UCSD-AML1 (cell line): ENCODE measurements at regions not wholly inside any gene's neighbourhood (a gene's known extent, or its start where the extent isn't known, plus 50 kb on each side); places are given as distances from the start of the nearest gene placed in this dataset.

ENCODE experiments used
- DNase-seq: peaks from one replicate; lab custom pipeline; 2025; ENCODE audit not compliant: unreplicated experiment; lab: John Stamatoyannopoulos, UW

DNA sequence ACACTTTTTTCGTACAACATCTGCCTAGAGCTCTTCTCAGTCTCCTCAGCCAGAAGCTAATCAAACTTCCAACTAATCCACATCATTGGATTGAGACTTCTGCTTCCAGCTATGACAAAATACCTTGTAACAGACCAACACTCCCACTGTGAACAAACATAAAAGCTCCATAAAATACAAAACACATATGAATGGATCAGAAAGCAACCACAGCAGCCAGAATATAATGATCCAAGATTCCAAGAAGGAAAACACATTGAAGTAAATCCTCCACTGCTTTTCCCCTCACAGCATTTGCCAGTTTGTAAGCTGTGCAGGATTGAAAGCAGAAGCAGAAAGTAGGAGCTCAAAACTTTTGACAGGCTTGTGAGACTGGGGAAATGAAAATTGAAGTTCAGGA is 863.2 kb downstream of the TUSC7 start:
- DNase-seq = no peak

DNA sequence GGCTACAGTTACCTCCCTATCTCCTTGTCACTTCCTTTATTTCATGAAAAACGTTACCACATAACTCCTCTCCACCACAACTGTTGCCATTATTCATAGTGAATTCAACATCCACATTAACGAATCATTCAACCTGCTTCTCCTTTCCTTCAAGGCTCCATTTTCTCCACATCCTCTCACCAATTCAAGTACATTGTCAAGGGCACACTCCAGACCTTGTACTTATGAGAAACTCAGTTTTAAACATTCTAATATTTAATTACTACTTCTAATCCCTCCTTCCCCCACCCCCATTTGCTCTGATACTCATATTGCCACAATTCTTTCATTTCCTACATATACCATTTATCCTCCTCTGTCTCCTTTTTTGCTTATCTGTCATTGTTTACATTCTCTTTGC is 871.2 kb downstream of the TUSC7 start:
- DNase-seq = no peak

DNA sequence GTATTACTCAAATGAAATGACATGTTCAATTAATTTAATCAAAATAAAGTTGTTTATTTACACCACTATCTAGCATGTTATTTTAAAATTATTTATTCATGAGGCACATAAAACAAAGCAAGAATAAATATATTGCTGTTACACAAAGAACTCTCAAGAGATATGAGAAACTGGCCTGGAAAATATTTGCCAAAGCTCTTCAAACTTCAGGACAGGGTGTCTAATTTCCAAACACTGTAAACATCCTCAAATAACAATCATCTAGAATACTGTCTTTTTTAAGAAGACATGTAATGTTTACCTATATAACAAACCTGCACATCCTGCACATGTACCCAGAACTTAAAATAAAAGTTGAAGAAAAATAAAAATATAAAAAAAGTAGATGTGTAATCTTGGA is 876.6 kb downstream of the TUSC7 start:
- DNase-seq = no peak

DNA sequence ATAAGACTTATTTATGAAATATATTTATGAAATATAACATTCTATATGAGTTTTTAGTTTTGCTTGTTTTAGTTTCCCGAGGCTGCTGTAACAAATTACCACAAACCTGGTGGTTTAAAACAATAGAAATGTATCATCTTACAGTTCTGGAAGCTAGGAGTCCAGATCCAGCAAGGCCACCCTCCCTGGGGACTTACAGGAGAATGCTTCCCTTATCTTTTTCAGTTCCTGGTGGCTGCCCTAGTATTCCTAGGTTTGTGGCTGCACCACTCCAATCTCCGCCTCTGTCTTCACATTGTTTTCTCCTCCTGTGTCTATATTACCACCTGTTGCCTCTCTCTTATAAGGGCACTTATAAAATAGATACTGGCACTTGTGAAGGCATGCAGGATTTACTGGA is 877.8 kb downstream of the TUSC7 start:
- DNase-seq = no peak

DNA sequence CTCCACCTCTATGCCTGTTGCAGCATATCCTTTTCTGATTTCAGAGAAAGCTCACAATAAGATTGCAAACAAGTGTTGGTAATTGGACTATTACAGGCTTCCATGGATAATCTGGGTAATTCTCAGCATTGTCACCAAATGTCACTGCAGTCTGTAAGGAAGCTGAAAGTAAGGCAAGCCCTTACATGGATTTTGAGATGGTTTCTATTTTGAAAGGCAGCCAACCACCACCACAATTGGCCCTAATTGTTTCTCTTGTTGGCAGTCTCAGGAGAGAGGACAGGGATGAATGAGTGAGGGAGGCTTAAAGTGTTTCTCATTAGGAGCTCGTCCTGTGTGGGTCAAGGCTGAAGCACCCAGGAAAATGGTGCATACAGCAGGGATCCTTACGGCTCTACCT is 879.9 kb downstream of the TUSC7 start:
- no peak for DNase-seq

DNA sequence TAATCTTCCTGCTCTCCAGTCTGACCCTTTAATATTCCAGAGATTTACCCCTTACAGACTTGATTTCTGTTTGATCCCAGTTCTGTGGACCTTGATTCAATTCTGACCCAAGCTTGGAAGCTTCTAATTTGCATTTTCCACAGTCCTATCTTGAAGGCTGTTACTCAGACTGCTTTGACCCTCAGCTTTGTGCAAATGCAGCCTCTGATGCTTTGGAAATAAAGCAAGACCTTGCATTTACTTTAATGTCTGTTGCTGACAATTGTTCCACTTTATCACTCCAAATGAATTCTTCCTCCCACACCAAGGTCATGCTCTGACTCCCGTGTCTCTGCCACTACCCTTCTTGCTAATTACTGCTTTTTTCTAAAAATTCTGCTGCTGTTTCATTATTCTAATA is 886.0 kb downstream of the TUSC7 start:
- no peak for DNase-seq

DNA sequence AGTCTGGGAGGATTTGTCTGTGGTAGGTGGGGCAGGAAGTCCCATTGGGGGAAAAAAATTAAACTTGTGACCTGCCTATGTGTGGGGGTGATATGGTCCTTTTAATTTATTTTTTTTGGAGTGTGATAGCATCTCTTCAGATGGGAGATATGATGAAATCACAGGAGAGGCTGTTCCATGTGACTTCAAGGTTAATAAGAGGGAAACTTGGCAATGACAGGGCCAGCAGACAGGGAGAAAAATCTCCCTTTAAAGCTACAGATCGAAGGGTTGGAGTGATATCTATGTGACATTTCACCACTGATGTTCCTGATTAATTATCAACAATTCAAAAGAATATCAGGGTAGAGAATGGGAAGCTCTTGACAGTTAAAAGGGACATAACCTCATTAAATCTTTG is 886.9 kb downstream of the TUSC7 start:
- DNase-seq = no peak

DNA sequence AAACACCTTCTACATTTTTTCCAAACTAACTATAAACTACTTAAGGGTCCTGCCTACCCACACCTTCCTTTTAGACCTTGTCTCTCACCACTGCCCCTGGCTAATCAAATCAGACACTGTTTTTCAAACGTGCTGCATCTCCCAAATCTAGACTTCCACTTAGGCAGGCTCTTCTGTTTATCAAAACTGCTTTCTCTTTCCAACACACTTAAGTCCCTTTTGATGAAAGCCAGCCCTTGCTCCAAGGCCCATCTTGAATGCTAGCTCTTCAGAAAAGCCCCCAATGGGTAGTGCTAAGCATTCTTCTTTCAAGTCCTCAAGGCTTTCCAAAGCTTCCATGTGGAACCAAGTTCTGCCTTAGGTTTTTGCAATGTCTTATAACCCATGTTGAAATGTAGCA is 888.3 kb downstream of the TUSC7 start:
- no peak for DNase-seq

DNA sequence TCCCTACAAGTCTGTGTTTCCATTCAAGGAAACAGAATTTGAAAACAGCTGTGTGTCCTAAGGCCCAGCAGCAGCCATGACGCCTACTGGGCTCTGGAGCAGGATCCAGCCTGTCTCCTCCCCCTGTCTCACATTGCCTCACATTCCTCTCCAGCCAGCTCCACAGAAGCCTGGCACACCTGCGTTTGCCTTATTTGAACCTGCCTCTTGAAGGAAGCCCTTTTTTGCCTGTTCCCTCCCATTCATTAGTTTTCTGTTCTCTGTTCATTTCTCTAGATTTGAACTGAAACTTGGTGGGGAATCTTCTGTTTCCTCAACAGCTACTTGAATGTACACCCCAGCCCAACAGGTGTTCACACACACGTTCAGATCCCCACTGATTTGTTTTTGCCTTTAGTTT is 890.5 kb downstream of the TUSC7 start:
- no peak for DNase-seq

DNA sequence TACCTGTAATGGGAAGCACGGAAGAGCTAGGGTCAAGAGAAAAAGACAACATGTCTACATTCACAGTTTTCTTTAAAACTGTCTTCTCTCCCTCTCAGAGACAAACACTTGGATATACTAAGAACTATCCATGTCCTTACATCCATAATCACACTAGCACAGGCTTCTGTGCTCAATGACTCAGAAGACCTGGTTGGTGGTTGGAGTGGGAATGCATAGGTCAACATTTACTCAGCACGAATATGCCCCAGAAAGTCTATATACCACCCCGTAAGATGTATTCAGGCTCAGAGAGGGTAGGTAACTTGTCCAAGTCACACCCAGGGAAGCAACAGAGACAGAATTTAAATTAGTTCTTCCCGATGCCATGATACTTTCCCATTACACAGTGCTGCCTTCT is 891.1 kb downstream of the TUSC7 start:
- no peak for DNase-seq

DNA sequence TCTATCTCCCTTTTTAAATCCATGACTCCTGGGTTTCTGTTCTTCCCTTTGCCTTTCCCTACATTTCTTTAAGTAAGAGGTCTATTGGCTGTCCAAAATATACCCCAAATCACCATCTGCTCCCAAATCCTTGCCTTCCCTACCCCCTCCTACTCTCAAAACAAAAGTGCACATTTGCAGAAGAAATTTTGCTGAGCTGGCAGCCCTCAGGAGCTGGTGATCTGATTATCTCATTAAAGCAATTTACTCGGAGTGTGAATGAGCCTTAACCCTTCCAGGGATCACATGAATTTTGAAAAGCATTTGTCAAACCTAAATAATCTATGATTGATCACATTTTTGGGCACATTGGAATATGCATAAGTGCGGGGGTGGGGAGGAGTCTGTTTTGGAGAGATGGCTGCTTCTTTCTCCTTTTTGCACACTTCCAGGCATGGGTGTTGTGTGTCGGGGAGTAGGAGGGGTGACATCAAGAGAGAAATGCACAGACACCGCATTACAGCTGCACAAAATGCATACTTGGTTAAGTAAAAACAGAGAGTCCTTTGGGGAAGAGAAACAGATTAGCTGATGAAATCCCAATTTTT is 892.6 kb downstream of the TUSC7 start:
- no peak for DNase-seq

DNA sequence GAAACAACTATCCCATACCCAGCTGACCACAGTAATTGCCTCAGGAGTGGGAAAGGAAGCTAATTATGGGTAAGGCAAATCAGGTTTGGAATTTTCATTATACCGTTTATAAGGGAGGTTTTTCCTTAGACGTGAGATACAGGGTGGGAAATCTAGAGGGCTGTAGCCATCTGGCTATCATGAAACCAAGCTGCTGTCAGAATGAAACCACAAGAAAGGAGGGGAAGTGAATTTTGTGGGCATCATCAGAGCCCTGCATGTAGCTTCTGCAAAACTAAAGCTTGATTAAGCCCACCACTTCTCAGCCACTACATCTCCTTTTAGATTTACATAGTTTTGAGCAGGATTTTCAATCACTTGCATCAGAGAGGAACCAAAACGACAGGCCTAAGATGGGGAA is 893.5 kb downstream of the TUSC7 start:
- DNase-seq = no peak

DNA sequence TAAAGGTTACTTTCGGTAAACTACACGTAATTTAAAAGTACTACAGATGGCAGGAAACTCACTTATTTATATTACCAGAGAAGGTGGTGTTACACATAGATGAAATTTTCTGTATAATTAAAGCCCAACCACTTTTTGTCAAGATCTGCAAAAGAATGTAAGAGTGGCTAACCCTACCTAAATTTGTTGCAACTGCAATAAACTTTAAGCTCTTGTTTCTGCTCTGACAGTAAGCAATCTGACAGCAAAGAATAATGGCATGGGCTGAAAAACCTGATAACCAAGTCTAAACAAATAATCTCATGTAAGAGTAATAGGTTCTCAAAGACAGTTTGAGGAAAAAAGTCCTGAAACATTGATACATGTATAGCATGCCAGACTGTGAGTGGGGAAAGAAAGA is 897.3 kb downstream of the TUSC7 start:
- DNase-seq = no peak

DNA sequence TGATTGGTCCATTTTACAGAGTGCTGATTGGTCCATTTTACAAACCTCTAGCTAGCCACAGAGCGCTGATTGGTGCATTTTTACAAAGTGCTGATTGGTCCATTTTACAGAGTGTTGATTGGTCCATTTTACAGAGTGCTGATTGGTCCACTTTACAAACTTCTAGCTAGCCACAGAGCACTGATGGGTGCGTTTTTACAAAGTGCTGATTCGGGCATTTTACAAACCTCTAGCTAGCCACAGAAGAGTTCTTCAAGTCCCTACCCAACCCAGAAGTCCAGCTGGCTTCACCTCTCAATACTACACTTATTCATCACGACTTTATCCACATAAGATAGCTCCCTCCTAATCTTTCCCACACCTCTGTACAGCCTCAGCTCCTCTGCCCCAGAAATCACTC is 899.8 kb downstream of the TUSC7 start:
- DNase-seq = no peak

DNA sequence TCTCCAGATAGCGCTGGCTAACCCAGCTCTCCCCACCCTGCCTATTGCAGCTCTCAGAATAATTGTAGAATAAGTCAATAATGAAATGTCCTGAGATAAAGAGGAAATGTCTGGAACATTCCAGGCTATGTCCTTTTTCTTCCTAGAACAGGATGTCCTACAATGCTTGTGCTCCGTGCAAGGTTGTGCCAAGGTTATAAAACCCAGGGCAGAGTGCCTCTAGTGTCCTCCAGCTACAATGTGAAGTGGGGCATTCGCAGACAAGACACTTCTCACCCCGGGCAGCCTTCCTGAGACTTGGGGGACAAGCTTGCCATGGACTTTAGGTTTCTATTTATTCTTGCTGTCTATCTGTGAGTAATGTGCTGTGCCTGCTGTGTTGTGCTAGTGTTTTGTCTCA is 900.6 kb downstream of the TUSC7 start:
- no peak for DNase-seq

DNA sequence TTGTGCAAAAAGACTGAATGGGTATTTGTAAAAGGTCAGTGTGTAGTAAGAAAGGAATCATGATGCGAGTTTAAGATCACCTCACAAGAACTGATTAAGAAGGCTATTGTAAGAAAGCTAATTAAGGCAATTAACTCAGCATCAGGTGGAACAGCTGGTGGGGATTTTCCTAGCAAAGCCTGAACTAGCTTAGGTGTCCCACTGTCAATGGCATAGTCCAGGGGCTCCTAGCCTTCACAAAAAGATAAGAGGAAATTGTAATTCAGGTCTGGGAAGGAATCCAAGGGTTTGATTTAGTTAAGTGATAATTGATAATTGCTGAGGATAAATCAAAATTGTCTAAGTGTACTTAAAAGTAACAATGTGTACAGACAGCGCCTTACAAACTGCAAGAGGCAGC is 901.6 kb downstream of the TUSC7 start:
- DNase-seq = no peak

DNA sequence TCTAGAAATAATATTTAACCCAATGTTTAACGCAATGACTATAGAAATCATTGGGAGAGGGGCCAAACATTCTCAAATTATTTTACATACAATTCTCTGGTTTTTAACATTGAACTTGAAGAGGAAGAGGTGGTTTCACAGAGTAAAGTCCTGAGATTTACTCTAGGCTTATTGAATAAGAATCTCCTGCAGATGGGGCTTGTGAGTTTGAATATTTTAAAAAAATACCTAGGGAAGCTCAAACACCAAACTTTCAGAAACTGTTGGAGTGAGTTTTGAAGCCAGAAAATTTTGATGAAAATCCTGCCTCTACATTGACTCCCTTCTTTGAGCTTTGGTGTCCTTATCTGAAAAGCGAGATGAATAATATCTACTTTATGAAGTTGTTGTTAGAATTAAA is 906.6 kb downstream of the TUSC7 start:
- DNase-seq = no peak

DNA sequence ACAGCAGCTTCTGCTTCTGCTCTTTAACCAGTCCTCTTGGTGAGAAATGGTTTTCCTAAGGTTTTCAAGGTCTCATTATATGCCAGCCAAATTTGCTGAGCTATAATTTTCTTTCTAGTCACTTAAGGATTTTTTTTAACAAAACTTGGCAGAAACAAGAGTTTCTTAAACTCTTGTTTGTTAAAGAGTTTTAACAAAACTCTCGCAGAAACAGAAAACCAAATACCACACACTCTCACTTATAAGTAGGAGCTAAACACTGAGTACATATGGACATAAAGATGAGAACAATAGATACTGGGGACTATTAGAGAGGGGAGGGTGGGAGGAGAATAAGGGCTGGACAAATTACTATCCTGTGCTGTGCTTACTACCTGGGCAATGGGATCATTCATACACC is 908.3 kb downstream of the TUSC7 start:
- no peak for DNase-seq

DNA sequence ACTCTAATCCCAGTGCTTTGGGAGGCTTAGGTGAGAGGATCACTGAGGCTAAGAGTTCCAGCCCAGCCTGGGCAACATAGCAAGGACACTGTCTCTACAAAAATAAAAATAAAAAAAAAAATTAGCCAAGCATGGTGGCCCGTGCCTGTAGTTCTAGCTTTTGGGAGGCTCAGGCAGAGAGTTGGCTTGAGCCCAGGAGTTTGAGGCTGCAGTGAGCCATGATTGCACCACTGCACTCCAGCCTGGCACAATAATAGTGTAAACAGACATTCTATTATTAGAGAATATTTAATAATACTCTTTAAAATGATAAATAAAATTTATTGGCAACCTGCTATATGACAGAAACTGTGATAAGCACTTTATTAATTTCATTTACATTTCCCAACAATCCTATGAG is 908.9 kb downstream of the TUSC7 start:
- no peak for DNase-seq

DNA sequence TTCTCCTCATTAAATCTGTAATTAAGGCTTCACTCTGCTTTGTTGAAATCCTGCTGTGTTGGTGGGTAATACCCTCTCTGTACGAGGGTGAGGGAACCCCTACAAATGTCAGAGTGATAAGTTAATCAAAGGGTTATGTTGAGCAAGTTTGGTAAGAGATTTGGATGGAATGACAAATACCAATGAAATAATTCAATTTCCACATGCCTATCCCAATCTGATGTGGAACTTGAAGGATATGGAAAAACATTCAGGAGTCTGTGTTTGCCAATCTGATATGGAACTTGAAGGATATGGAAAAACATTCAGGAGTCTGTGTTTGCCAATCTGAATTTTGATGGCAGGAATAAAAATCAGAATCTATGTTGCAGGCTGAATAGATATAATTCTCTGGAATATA is 910.2 kb downstream of the TUSC7 start:
- no peak for DNase-seq

DNA sequence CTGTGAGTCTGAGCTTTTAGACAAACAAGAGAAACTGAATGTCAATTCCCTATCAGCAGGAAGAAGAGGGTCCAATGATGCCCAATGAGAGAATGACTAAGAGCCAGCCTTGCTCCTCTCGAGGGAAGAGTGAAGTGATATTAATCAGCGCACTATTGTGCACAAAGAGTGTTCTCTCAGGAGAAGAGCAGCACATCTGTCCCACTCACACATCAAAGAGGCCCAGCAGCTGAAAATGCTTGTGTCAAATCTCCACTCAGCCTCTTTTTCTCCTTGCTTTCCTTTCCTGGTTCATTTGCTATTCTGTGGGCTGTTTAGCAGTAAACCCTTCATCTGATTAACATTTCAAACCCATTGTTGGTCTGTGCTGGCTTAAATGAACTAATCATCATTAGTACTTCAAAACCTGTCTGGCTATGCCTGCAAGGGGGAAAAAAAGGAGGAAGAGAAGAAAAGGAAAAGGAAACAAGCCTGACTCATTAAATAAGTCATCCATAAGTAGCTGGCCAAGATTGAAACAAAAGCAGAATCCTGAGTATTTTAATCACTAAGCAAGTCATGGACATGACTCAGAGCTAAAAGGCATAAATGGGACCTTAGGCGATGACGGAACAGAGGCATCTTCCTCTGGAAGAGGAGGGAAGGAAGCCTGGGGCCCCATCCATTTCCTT is 912.7 kb downstream of the TUSC7 start:
- no peak for DNase-seq

DNA sequence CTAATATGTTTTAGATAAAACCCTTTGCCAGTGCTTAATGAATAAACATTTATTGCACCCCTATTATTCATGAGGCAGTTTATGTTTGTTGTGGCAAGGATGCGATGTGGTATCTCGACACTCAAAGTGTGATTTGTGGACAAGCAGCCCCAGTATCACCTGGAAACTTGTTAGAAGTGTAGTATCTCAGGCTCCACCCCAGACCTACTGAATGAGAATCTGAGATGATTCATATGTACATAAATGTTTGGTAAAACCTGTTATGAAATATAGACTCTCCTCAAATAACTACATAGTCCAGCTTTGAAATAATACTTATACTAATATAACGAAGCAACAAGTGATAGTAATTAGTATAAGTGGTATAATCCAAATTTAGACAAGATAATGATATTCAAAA is 914.8 kb downstream of the TUSC7 start:
- DNase-seq = no peak

DNA sequence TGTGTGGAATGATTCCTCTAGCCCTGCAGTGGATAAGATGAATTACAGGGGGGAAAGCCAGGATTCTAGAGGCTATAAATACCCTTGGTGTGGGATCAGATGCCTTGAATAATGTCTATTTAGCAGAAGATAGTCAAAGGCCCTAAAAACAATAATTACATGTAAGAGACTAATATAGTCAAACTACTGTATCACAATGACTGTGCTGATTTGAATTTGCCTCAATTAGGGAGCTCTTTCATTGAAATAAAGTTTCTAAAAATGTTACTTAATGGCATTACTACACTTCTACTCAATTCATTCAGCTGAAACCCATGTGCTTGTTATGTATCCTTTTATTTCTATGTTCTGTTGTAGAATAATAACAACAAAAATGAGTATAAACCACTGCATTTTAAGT is 915.6 kb downstream of the TUSC7 start:
- DNase-seq = no peak
